Endothelial cell of umbilical vein (primary cell): ENCODE measurements at regions not wholly inside any gene's neighbourhood (a gene's known extent, or its start where the extent isn't known, plus 50 kb on each side); places are given as distances from the start of the nearest gene placed in this dataset.

Experiments
- EZH2 ChIP-seq: IDR thresholded peaks from 2 replicates; pipeline ENCODE4 v1.6.1; 2012; ENCODE audit warnings: borderline replicate concordance, low read depth, mild to moderate bottlenecking, moderate library complexity, low read length, inconsistent platforms; ENCODE audit not compliant: severe bottlenecking
- MYC ChIP-seq: IDR thresholded peaks from one replicate; pipeline ENCODE4 v1.6.1; 2011; ENCODE audit warnings: mild to moderate bottlenecking, low read depth, low read length
- TF ChIP-seq, protein P1 (sequence below), 2 donors: IDR thresholded peaks; 1 replicate in 1 of 2; 2 replicates in 1 of 2; pipeline ENCODE4 v1.5.1; 2011; ENCODE audit warnings: low read length in 2 of 2, mild to moderate bottlenecking in 2 of 2, moderate library complexity in 2 of 2, control low read depth in 1 of 2, inconsistent platforms in 1 of 2, low read depth in 1 of 2; ENCODE audit not compliant: insufficient read depth in 1 of 2; ENCODE audit errors: extremely low read depth in 1 of 2

DNA sequence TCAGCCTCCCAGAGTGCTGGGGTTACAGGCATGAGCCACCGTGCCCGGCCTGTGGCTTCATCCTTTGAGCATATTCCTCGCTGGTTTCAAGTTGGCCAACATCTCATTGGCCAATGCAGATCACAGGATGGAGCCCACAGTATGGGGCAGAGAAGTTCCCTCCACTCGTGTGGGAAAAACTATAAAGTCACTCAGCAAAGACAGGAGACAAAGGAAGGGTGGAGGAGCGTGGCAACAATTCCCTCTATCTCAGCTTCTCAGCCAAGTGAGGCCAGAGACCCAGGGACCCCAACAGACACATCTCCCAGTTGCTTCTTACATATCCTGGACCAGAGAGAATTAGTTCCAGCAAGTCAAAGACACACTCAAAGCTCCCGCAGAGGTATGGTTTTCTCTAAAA, 184.6 kb upstream of the SOX1 start:
- no peak for TF ChIP-seq MYC
- TF ChIP-seq, protein P1, sequence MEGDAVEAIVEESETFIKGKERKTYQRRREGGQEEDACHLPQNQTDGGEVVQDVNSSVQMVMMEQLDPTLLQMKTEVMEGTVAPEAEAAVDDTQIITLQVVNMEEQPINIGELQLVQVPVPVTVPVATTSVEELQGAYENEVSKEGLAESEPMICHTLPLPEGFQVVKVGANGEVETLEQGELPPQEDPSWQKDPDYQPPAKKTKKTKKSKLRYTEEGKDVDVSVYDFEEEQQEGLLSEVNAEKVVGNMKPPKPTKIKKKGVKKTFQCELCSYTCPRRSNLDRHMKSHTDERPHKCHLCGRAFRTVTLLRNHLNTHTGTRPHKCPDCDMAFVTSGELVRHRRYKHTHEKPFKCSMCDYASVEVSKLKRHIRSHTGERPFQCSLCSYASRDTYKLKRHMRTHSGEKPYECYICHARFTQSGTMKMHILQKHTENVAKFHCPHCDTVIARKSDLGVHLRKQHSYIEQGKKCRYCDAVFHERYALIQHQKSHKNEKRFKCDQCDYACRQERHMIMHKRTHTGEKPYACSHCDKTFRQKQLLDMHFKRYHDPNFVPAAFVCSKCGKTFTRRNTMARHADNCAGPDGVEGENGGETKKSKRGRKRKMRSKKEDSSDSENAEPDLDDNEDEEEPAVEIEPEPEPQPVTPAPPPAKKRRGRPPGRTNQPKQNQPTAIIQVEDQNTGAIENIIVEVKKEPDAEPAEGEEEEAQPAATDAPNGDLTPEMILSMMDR (IDR thresholded peaks at IDR 0.05; ENCODE audit: extremely low read depth in 1 of 2, insufficient read depth in 1 of 2, low read depth in 1 of 2, low read length in 2 of 2), result no peak
- TF ChIP-seq EZH2, result no peak
